ENCODE measurements at regions not wholly inside any gene's neighbourhood (a gene's known extent, or its start where the extent isn't known, plus 50 kb on each side); places are given as distances from the start of the nearest gene placed in this dataset.

GRCh38 chrX:39819921-39820849 lies 277.6 kb downstream of the BCOR start:
- no peak for DNase-seq

- DNase-seq: no peak
These were observed 276.6 kb downstream of the BCOR start for GRCh38 chrX:39820938-39821708.

GRCh38 chrX:39821709-39822095 lies 276.1 kb downstream of the BCOR start:
- no peak for DNase-seq

- no peak for DNase-seq
These were observed 275.5 kb downstream of the BCOR start for GRCh38 chrX:39822133-39822748.

GRCh38 chrX:39823424-39823823 lies 274.3 kb downstream of the BCOR start:
- no peak for DNase-seq

- DNase-seq: no peak
These were observed 273.9 kb downstream of the BCOR start for GRCh38 chrX:39823854-39824253.

GRCh38 chrX:39826813-39827543 lies 270.8 kb downstream of the BCOR start:
- DNase-seq: no peak

- DNase-seq: no peak
These were observed 269.8 kb downstream of the BCOR start for GRCh38 chrX:39827951-39828350.

- DNase-seq: no peak
These were observed 268.8 kb downstream of the BCOR start for GRCh38 chrX:39828971-39829370.

GRCh38 chrX:39829965-39830364 lies 267.8 kb downstream of the BCOR start:
- no peak for DNase-seq

- no peak for DNase-seq
These were observed 267.3 kb downstream of the BCOR start for GRCh38 chrX:39830414-39830813.

- DNase-seq: no peak
These were observed 265.5 kb downstream of the BCOR start for GRCh38 chrX:39832211-39832610.

GRCh38 chrX:39834600-39834999 lies 263.2 kb downstream of the BCOR start:
- DNase-seq: no peak

- DNase-seq: no peak
These were observed 262.5 kb downstream of the BCOR start for GRCh38 chrX:39835241-39835640.

- no peak for DNase-seq
These were observed 262.0 kb downstream of the BCOR start for GRCh38 chrX:39835776-39836175.

GRCh38 chrX:39836802-39837420 lies 260.8 kb downstream of the BCOR start:
- DNase-seq: peak in 1 of 2 experiments; percentile 32

- no peak for DNase-seq
These were observed 260.1 kb downstream of the BCOR start for GRCh38 chrX:39837688-39838087.

- DNase-seq: no peak
These were observed 258.4 kb downstream of the BCOR start for GRCh38 chrX:39839371-39839770.

GRCh38 chrX:39840133-39840532 lies 257.6 kb downstream of the BCOR start:
- DNase-seq: no peak

GRCh38 chrX:39840581-39841093 lies 257.1 kb downstream of the BCOR start:
- no peak for DNase-seq

- DNase-seq: no peak
These were observed 256.2 kb downstream of the BCOR start for GRCh38 chrX:39841604-39842003.

Data from SHP77 (cell line).